IMR-90 (cell line): ENCODE measurements at regions not wholly inside any gene's neighbourhood (a gene's known extent, or its start where the extent isn't known, plus 50 kb on each side); places are given as distances from the start of the nearest gene placed in this dataset.
A peak's percentile ranks its signal among the peaks of the same experiment; 100 is the strongest.

ENCODE experiments used
- ATAC-seq: fragments of 200-7000 bp; cut with Tn5 transposase; 2 replicates; pipeline ENCODE4 v1.9.1; 2020; ENCODE audit warnings: low read depth, mild to moderate bottlenecking, moderate library complexity
- BruUV-seq: library from RNA; stranded (reverse); fragments of 400-500 nt; replicated peaks from 2 replicates; lab custom pipeline; 2021; lab: Mats Ljungman, UMichigan
- CTCF ChIA-PET: fragments of 300-600 bp; formaldehyde crosslinking; extraction: SDS; loops from one replicate; lab custom pipeline; 2021; ENCODE audit warnings: antibody characterized with exemption; lab: Yijun Ruan, JAX
- POLR2A ChIA-PET: fragments of 300-600 bp; sonication (Branson Sonifier 250); formaldehyde crosslinking; loops from one replicate; lab custom pipeline; 2022; ENCODE audit warnings: antibody characterized with exemption; ENCODE audit not compliant: unreplicated experiment; lab: Charles Lee
- DNase-seq: peaks from one replicate; pipeline ENCODE4 v3.0.0; 2013
- H2AFZ ChIP-seq: replicated peaks from 2 replicates; pipeline ENCODE3; 2013; ENCODE audit warnings: low read length, mild to moderate bottlenecking; ENCODE audit not compliant: poor library complexity
- H2AK5ac ChIP-seq: 2 replicates; pipeline ENCODE4 v1.6.1; 2013; ENCODE audit warnings: low read depth, low read length, inconsistent platforms
- H2AK9ac ChIP-seq: replicated peaks from 2 replicates; pipeline ENCODE3; 2013; ENCODE audit warnings: mild to moderate bottlenecking, low read depth, low read length, moderate library complexity; ENCODE audit not compliant: poor library complexity
- H2BK120ac ChIP-seq: 2 replicates; pipeline ENCODE4 v1.6.1; 2013; ENCODE audit warnings: low read depth, low read length, inconsistent platforms
- H2BK15ac ChIP-seq: 3 replicates; pipeline ENCODE4 v1.6.1; 2013; ENCODE audit warnings: low read depth, low read length, inconsistent platforms
- H2BK20ac ChIP-seq: 2 replicates; pipeline ENCODE4 v1.6.1; 2013; ENCODE audit warnings: low read depth, mild to moderate bottlenecking, inconsistent platforms, low read length, moderate library complexity
- H2BK5ac ChIP-seq: 2 replicates; pipeline ENCODE4 v1.6.1; 2013; ENCODE audit warnings: mild to moderate bottlenecking, low read depth, low read length, inconsistent platforms; ENCODE audit not compliant: poor library complexity, severe bottlenecking
- H3K14ac ChIP-seq: replicated peaks from 2 replicates; pipeline ENCODE4 v1.6.1; 2013; ENCODE audit warnings: low read depth, low read length, inconsistent platforms
- H3K18ac ChIP-seq: 2 replicates; pipeline ENCODE4 v1.6.1; 2013; ENCODE audit warnings: low read depth, low read length, control low read depth
- H3K23ac ChIP-seq: 2 replicates; pipeline ENCODE4 v1.6.1; 2013; ENCODE audit warnings: low read depth, low read length, inconsistent platforms
- H3K27ac ChIP-seq: 2 replicates; pipeline ENCODE4 v1.5.1; 2013; ENCODE audit warnings: mild to moderate bottlenecking, control low read depth, low read length; ENCODE audit not compliant: insufficient read depth
- H3K27me3 ChIP-seq: 2 replicates; pipeline ENCODE4 v1.6.1; 2013; ENCODE audit warnings: low read length; ENCODE audit not compliant: control insufficient read depth, insufficient read depth
- H3K36me3 ChIP-seq: 2 replicates; pipeline ENCODE4 v1.6.1; 2013; ENCODE audit warnings: low read length, mixed read lengths; ENCODE audit not compliant: control insufficient read depth, insufficient read depth
- H3K4ac ChIP-seq: 2 replicates; pipeline ENCODE4 v1.6.1; 2013; ENCODE audit warnings: low read depth, low read length, inconsistent platforms
- H3K4me1 ChIP-seq: 2 replicates; pipeline ENCODE4 v1.6.1; 2013; ENCODE audit warnings: low read length, mixed read lengths; ENCODE audit not compliant: control insufficient read depth, insufficient read depth
- H3K4me2 ChIP-seq: 2 replicates; pipeline ENCODE4 v1.6.1; 2013; ENCODE audit warnings: low read depth, mild to moderate bottlenecking, control low read depth, low read length, moderate library complexity
- H3K4me3 ChIP-seq: 2 replicates; pipeline ENCODE4 v1.5.1; 2013; ENCODE audit warnings: low read depth, mild to moderate bottlenecking, control low read depth, low read length, moderate library complexity; ENCODE audit not compliant: insufficient read depth
- H3K56ac ChIP-seq: 2 replicates; pipeline ENCODE4 v1.6.1; 2013; ENCODE audit warnings: low read length, inconsistent platforms; ENCODE audit not compliant: insufficient read depth; ENCODE audit errors: extremely low read depth
- H3K79me1 ChIP-seq, 2 experiments: 2 replicates each; pipeline ENCODE4 v1.6.1; 2013; ENCODE audit warnings: low read length in 2 of 2, inconsistent platforms in 1 of 2, low read depth in 1 of 2
- H3K9ac ChIP-seq: 2 replicates; pipeline ENCODE4 v1.6.1; 2013; ENCODE audit warnings: low read depth, low read length, control low read depth
- H3K9me1 ChIP-seq: 2 replicates; pipeline ENCODE4 v1.6.1; 2013; ENCODE audit warnings: low read length, inconsistent platforms; ENCODE audit not compliant: insufficient read depth
- H3K9me3 ChIP-seq: 2 replicates; pipeline ENCODE4 v1.6.1; 2013; ENCODE audit warnings: low read length; ENCODE audit not compliant: control insufficient read depth, insufficient read depth
- H4K20me1 ChIP-seq: 2 replicates; pipeline ENCODE4 v1.6.1; 2013; ENCODE audit warnings: low read length, inconsistent platforms; ENCODE audit not compliant: insufficient read depth
- H4K5ac ChIP-seq: 2 replicates; pipeline ENCODE4 v1.6.1; 2013; ENCODE audit warnings: mild to moderate bottlenecking, low read depth, low read length, control low read depth
- H4K8ac ChIP-seq, 2 experiments: 2 replicates each; pipeline ENCODE4 v1.6.1; 2013; ENCODE audit warnings: low read depth in 2 of 2, low read length in 2 of 2, control low read depth in 1 of 2, inconsistent platforms in 1 of 2
- H4K91ac ChIP-seq: 2 replicates; pipeline ENCODE4 v1.6.1; 2013; ENCODE audit warnings: low read depth, low read length, inconsistent platforms; ENCODE audit not compliant: insufficient read depth
- CEBPB ChIP-seq: IDR thresholded peaks from 2 replicates; pipeline ENCODE4 v1.6.1; 2012; ENCODE audit warnings: low read depth, low read length, improper control_type of control experiment
- CTCF ChIP-seq: conservative IDR thresholded peaks from 2 replicates; pipeline ENCODE4 v1.5.1; 2012; ENCODE audit warnings: mild to moderate bottlenecking, low read depth, low read length, improper control_type of control experiment
- WGBS, 2 experiments: methylation state at CpG; one replicate each; pipeline versions ENCODE4 v1.1.5 to v1.1.7; 2013; ENCODE audit warnings: missing lambda C conversion rate in 2 of 2; ENCODE audit not compliant: insufficient read length in 1 of 2; ENCODE audit errors: extremely low coverage in 2 of 2; 5-methylcytosine and 5-hydroxymethylcytosine counted together
- dilution Hi-C: fragments of 300-500 bp; cut with HindIII; formaldehyde crosslinking; loops from one replicate; pipeline ENCODE4 v1.14.3; 2018; ENCODE audit warnings: low sequenced_read_pairs; ENCODE audit not compliant: unreplicated experiment
- in situ Hi-C: fragments of 300-500 bp; cut with MboI; formaldehyde crosslinking; loops from 3 replicates; pipeline ENCODE4 v1.14.3; 2019; ENCODE audit warnings: low sequenced_read_pairs, inconsistent platforms, mixed read lengths
- intact Hi-C: fragments of 100-400 bp; cut with micrococcal nuclease; formaldehyde crosslinking; loops from 2 replicates; pipeline ENCODE4 v1.10.0; 2022

- no peak for DNase-seq
- Histone ChIP-seq H3K9me3 (no peaks in the 10 kb centered on the region), H4K91ac (peak overlapping the region; percentile 43; the same call in 1 of the 2 replicates), H3K36me3 (no peaks in the 10 kb centered on the region), H3K4me1 (peaks cover 16% of the 10 kb centered on the region), H3K9me1 (peaks cover 9% of the 10 kb centered on the region), H3K79me1 (peaks cover 41 to 60% of the 10 kb centered on the region in 2 experiments), H2BK15ac (0 out of 3 replicates have a peak overlapping the region, but pooled peaks have one; percentile 64), H4K20me1 (no peaks in the 10 kb centered on the region), H3K4me2 (no peak overlapping the region; the same call in 1 of the 2 replicates), H2BK120ac (no peak overlapping the region), H3K14ac (no peak overlapping the region), H2AK9ac (no peak overlapping the region), H3K56ac (no peak overlapping the region; the same call in 1 of the 2 replicates), H2AFZ (peak overlapping the region; percentile 64), H4K8ac (peak overlapping the region; percentile 15 to 75; a peak in 3 of 4 replicates), H4K5ac (peak overlapping the region; percentile 17; the same call in 1 of the 2 replicates), H3K9ac (0 out of 2 replicates have a peak overlapping the region, but pooled peaks have one; percentile 2), H2AK5ac (no peak overlapping the region; the same call in 1 of the 2 replicates), H3K27ac (no peak overlapping the region), H3K4me3 (no peak overlapping the region), H3K27me3 (no peaks in the 10 kb centered on the region), H3K4ac (peak overlapping the region; percentile 34; the same call in 1 of the 2 replicates), H3K23ac (no peak overlapping the region), H2BK20ac (no peak overlapping the region), H2BK5ac (no peak overlapping the region), H3K18ac (no peak overlapping the region)
- dilution Hi-C loops: no loop called here
- no peak for ATAC-seq
- ChIA-PET CTCF (no interaction called here), POLR2A (no interaction called here)
- peak; percentile 50; the same call in 1 of the 2 replicates for TF ChIP-seq CEBPB
- no peak for TF ChIP-seq CTCF
- in situ Hi-C loops: no loop called here
- no TSS peak for BruUV-seq
- 71% methylated on average over 4 of the region's 28 CpGs; no CpG with 5 or more reads in 1 of the 2 experiments for WGBS, 2 experiments
- intact Hi-C loops: no loop called here
Observed at GRCh38 chr17:72501404-72502370, 380.9 kb downstream of the SOX9 start.
